H1 (cell line): ENCODE measurements at regions not wholly inside any gene's neighbourhood (a gene's known extent, or its start where the extent isn't known, plus 50 kb on each side); places are given as distances from the start of the nearest gene placed in this dataset.

Experiments
- CTCF ChIA-PET: fragments of 300-600 bp; sonication (Branson Sonifier 250); formaldehyde crosslinking; loops from one replicate; lab custom pipeline; 2021; ENCODE audit not compliant: partially characterized antibody; lab: Charles Lee
- POLR2A ChIA-PET: fragments of 300-600 bp; sonication (Branson Sonifier 250); formaldehyde crosslinking; loops from one replicate; lab custom pipeline; 2021; ENCODE audit warnings: inconsistent platforms; ENCODE audit not compliant: partially characterized antibody; lab: Charles Lee
- DNase-seq, 2 experiments: peaks; one replicate each; pipeline versions ENCODE4 v3.0.0 to v3.0.0-alpha.2; 2010 to 2022; ENCODE audit warnings: low spot score in 2 of 2, low read depth in 1 of 2, mixed read lengths in 1 of 2
- FAIRE-seq: peaks from 2 replicates; lab custom pipeline; 2011; peaks lifted over from hg19 to GRCh38; lab: Jason Lieb, UNC
- H2AFZ ChIP-seq: 2 replicates; pipeline ENCODE4 v1.8.1; 2012; ENCODE audit warnings: low read length, inconsistent platforms
- H2AK5ac ChIP-seq: 2 replicates; pipeline ENCODE4 v1.6.1; 2013; ENCODE audit warnings: low read depth, low read length
- H2BK120ac ChIP-seq: replicated peaks from 2 replicates; pipeline ENCODE3; 2013; ENCODE audit warnings: low read depth, low read length, inconsistent platforms
- H2BK12ac ChIP-seq: 2 replicates; pipeline ENCODE4 v1.6.1; 2013; ENCODE audit warnings: low read depth, low read length
- H2BK15ac ChIP-seq: 2 replicates; pipeline ENCODE4 v1.6.1; 2013; ENCODE audit warnings: low read length
- H2BK20ac ChIP-seq: 2 replicates; pipeline ENCODE4 v1.6.1; 2013; ENCODE audit warnings: low read length
- H2BK5ac ChIP-seq: 2 replicates; pipeline ENCODE4 v1.6.1; 2013; ENCODE audit warnings: low read depth, low read length
- H3K14ac ChIP-seq: 2 replicates; pipeline ENCODE4 v1.6.1; 2013; ENCODE audit warnings: inconsistent platforms; ENCODE audit not compliant: insufficient read length
- H3K18ac ChIP-seq: 2 replicates; pipeline ENCODE4 v1.6.1; 2013; ENCODE audit warnings: low read length; ENCODE audit errors: extremely low read depth
- H3K23ac ChIP-seq: 2 replicates; pipeline ENCODE4 v1.6.1; 2013; ENCODE audit warnings: inconsistent platforms; ENCODE audit not compliant: insufficient read length
- H3K23me2 ChIP-seq: 2 replicates; pipeline ENCODE4 v1.6.1; 2013; ENCODE audit warnings: low read depth, low read length
- H3K27ac ChIP-seq: 2 replicates; pipeline ENCODE4 v1.6.1; 2011; ENCODE audit warnings: low read depth, low read length, inconsistent platforms
- H3K27me3 ChIP-seq, 4 experiments: replicated peaks in 1 of 4; 1 replicate in 1 of 4; 2 replicates in 3 of 4; pipeline versions ENCODE4 v1.6.1 to v1.8.1; 2011 to 2013; ENCODE audit warnings: low read length in 3 of 4, mild to moderate bottlenecking in 3 of 4, inconsistent platforms in 2 of 4, mixed read lengths in 2 of 4, moderate library complexity in 1 of 4; ENCODE audit not compliant: control insufficient read depth in 3 of 4, insufficient read depth in 3 of 4; ENCODE audit errors: extremely low read depth in 1 of 4
- H3K36me3 ChIP-seq, 4 experiments: 2 replicates each; pipeline versions ENCODE4 v1.6.1 to v1.8.1; 2011 to 2013; ENCODE audit warnings: mild to moderate bottlenecking in 4 of 4, low read length in 3 of 4, moderate library complexity in 2 of 4, control low read depth in 1 of 4, inconsistent platforms in 1 of 4; ENCODE audit not compliant: insufficient read depth in 4 of 4, control insufficient read depth in 2 of 4
- H3K4ac ChIP-seq: replicated peaks from 2 replicates; pipeline ENCODE3; 2013; ENCODE audit warnings: low read length, low read depth, mixed read lengths, inconsistent platforms; ENCODE audit not compliant: insufficient read length
- H3K4me1 ChIP-seq, 4 experiments: replicated peaks in 1 of 4; 1 replicate in 1 of 4; 2 replicates in 3 of 4; pipeline versions ENCODE4 v1.6.1 to v1.8.1; 2011 to 2013; ENCODE audit warnings: low read length in 3 of 4, inconsistent platforms in 2 of 4, mixed read lengths in 1 of 4; ENCODE audit not compliant: insufficient read depth in 4 of 4, control insufficient read depth in 3 of 4
- H3K4me2 ChIP-seq, 2 experiments: 2 replicates each; pipeline versions ENCODE4 v1.6.1 to v1.8.1; 2011 to 2013; ENCODE audit warnings: low read depth in 2 of 2, low read length in 2 of 2, control low read depth in 1 of 2, inconsistent platforms in 1 of 2, mild to moderate bottlenecking in 1 of 2; ENCODE audit not compliant: insufficient read depth in 1 of 2
- H3K4me3 ChIP-seq, 4 experiments: fragments of 200-600, 300-600 bp in 1 of 4; sonication (generic), shearing (Covaris generic), sonication (Bioruptor Twin) in 1 of 4; 2 replicates each; pipeline versions ENCODE4 v1.5.1 to v1.8.1; 2011 to 2016; ENCODE audit warnings: low read length in 4 of 4, low read depth in 3 of 4, control low read depth in 2 of 4, inconsistent platforms in 2 of 4, mild to moderate bottlenecking in 2 of 4, mixed read lengths in 1 of 4, moderate library complexity in 1 of 4; ENCODE audit not compliant: insufficient read depth in 2 of 4; ENCODE audit errors: extremely low read depth in 1 of 4
- H3K56ac ChIP-seq: replicated peaks from 2 replicates; pipeline ENCODE3; 2013; ENCODE audit warnings: low read depth, mild to moderate bottlenecking, mixed read lengths, low read length, inconsistent platforms; ENCODE audit not compliant: insufficient read length
- H3K79me1 ChIP-seq: 2 replicates; pipeline ENCODE4 v1.6.1; 2013; ENCODE audit warnings: low read depth, low read length, control low read depth
- H3K79me2 ChIP-seq, 2 experiments: 2 replicates each; pipeline versions ENCODE4 v1.6.1 to v1.8.1; 2012 to 2013; ENCODE audit warnings: low read length in 2 of 2, mild to moderate bottlenecking in 2 of 2, inconsistent platforms in 1 of 2; ENCODE audit not compliant: insufficient read depth in 2 of 2, control insufficient read depth in 1 of 2
- H3K9ac ChIP-seq, 4 experiments: replicated peaks in 1 of 4; 1 replicate in 1 of 4; 2 replicates in 3 of 4; pipeline versions ENCODE4 v1.6.1 to v1.8.1; 2011 to 2013; ENCODE audit warnings: low read depth in 3 of 4, low read length in 3 of 4, control low read depth in 2 of 4, mild to moderate bottlenecking in 2 of 4, moderate library complexity in 2 of 4, inconsistent platforms in 1 of 4; ENCODE audit errors: extremely low read depth in 1 of 4
- H3K9me3 ChIP-seq, 2 experiments: 2 replicates each; pipeline versions ENCODE4 v1.6.1 to v1.8.1; 2012 to 2013; ENCODE audit warnings: mild to moderate bottlenecking in 2 of 2, moderate library complexity in 2 of 2, control low read depth in 1 of 2, inconsistent platforms in 1 of 2, low read depth in 1 of 2, low read length in 1 of 2, mixed read lengths in 1 of 2; ENCODE audit not compliant: insufficient read depth in 2 of 2
- H4K20me1 ChIP-seq, 2 experiments: replicated peaks in 1 of 2; 2 replicates each; pipeline versions ENCODE3 to v1.8.1; 2011 to 2013; ENCODE audit warnings: inconsistent platforms in 2 of 2, low read length in 2 of 2, mild to moderate bottlenecking in 1 of 2; ENCODE audit not compliant: insufficient read depth in 2 of 2, control insufficient read depth in 1 of 2
- H4K5ac ChIP-seq: 2 replicates; pipeline ENCODE4 v1.6.1; 2013; ENCODE audit warnings: low read length, low read depth, mixed read lengths, inconsistent platforms; ENCODE audit not compliant: insufficient read length
- H4K8ac ChIP-seq: 2 replicates; pipeline ENCODE4 v1.8.0; 2013; ENCODE audit warnings: mild to moderate bottlenecking, moderate library complexity, low read length, inconsistent platforms; ENCODE audit not compliant: insufficient read depth; ENCODE audit errors: extremely low read depth
- H4K91ac ChIP-seq: replicated peaks from 2 replicates; pipeline ENCODE3; 2013; ENCODE audit warnings: low read length, mixed read lengths, inconsistent platforms; ENCODE audit not compliant: insufficient read length
- ASH2L ChIP-seq: fragments of 200-600, 300-600 bp; sonication (generic); IDR thresholded peaks from one replicate; pipeline ENCODE4 v1.7.1; 2017; ENCODE audit warnings: low read length
- BCL11A ChIP-seq, 2 experiments: IDR thresholded peaks; one replicate each; pipeline ENCODE4 v1.6.1; 2011; ENCODE audit warnings: low read depth in 2 of 2, low read length in 2 of 2, mild to moderate bottlenecking in 2 of 2
- GTF2F1 ChIP-seq: IDR thresholded peaks from 2 replicates; pipeline ENCODE4 v1.6.1; 2012; ENCODE audit warnings: low read depth, low read length, improper control_type of control experiment, borderline replicate concordance
- KDM1A ChIP-seq: fragments of 200-600, 300-600 bp; sonication (generic); IDR thresholded peaks from 2 replicates; pipeline ENCODE4 v1.7.1; 2016; ENCODE audit warnings: mild to moderate bottlenecking, low read length, borderline replicate concordance
- KDM5A ChIP-seq: fragments of 200-600 bp; IDR thresholded peaks from 2 replicates; pipeline ENCODE4 v1.7.1; 2012; ENCODE audit warnings: mild to moderate bottlenecking, low read length, inconsistent platforms, mixed read lengths
- POLR2A ChIP-seq, 2 experiments: IDR thresholded peaks; 1 replicate in 1 of 2; 2 replicates in 1 of 2; pipeline ENCODE4 v1.6.1; 2011; ENCODE audit warnings: low read depth in 2 of 2, low read length in 2 of 2, mild to moderate bottlenecking in 2 of 2; ENCODE audit errors: control extremely low read depth in 1 of 2
- RFX5 ChIP-seq: IDR thresholded peaks from 2 replicates; pipeline ENCODE4 v1.6.1; 2011; ENCODE audit warnings: low read depth, low read length, improper control_type of control experiment, borderline replicate concordance
- SIN3A ChIP-seq, 2 experiments: IDR thresholded peaks in 1 of 2; conservative IDR thresholded peaks in 1 of 2; 2 replicates each; pipeline ENCODE4 v1.6.1; 2011 to 2012; ENCODE audit warnings: low read length in 2 of 2, improper control_type of control experiment in 1 of 2, low read depth in 1 of 2, mild to moderate bottlenecking in 1 of 2
- SP2 ChIP-seq: IDR thresholded peaks from 2 replicates; pipeline ENCODE4 v1.6.1; 2012; ENCODE audit warnings: mild to moderate bottlenecking, low read length, inconsistent platforms
- TAF7 ChIP-seq: optimal IDR thresholded peaks from 2 replicates; pipeline ENCODE3; 2011; ENCODE audit warnings: low read depth, mild to moderate bottlenecking, inconsistent platforms, low read length, moderate library complexity, borderline replicate concordance
- TBP ChIP-seq: IDR thresholded peaks from 2 replicates; pipeline ENCODE4 v1.6.1; 2011; ENCODE audit warnings: low read depth, low read length, improper control_type of control experiment
- ZNF274 ChIP-seq: IDR thresholded peaks from 2 replicates; pipeline ENCODE4 v1.7.0; 2012; ENCODE audit warnings: low read length, borderline replicate concordance; ENCODE audit errors: extremely low read depth
- WGBS, 2 experiments: shearing (Covaris generic) in 1 of 2; methylation state at CpG; one replicate each; pipeline versions ENCODE4 v1.1.6 to v1.1.7; 2013 to 2015; ENCODE audit warnings: low lambda C conversion rate in 2 of 2, mixed read lengths in 2 of 2, inconsistent platforms in 1 of 2, low coverage in 1 of 2, missing lambda C conversion rate in 1 of 2; ENCODE audit not compliant: insufficient replicate concordance in 2 of 2, insufficient coverage in 1 of 2, insufficient read length in 1 of 2; ENCODE audit errors: extremely low coverage in 1 of 2, missing lambda C conversion rate in 1 of 2; 5-methylcytosine and 5-hydroxymethylcytosine counted together
- TF ChIP-seq, protein P1 (sequence below): IDR thresholded peaks from 2 replicates; pipeline ENCODE4 v1.6.1; 2011; ENCODE audit warnings: low read length, improper control_type of control experiment

DNA sequence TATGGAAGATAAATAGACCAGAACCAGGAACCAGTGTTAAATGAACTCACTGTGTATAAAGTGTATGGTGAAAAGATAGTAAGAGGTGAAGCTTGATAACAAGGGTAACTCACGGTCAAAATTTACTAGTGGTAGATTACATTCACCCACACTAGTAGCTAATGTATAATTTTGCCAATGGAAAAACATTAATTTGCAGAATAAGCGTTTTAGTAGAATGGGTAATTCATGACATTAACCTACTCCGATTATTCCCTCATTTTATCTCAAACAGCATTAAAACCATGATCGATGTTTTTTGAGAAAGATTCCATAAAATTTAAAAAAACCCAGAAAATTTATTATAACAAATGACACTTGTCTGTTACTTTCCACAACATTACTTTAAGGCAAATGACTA is 57.7 kb upstream of the PPP1R3A start:
- Histone ChIP-seq H2BK12ac (no peak overlapping the region), H4K91ac (no peak overlapping the region), H3K4ac (no peak overlapping the region), H2BK5ac (no peak overlapping the region), H4K5ac (no peak overlapping the region), H3K56ac (no peak overlapping the region), H2BK20ac (no peak overlapping the region), H3K9ac (no peak overlapping the region), H2AK5ac (no peak overlapping the region), H4K8ac (no peak overlapping the region), H3K14ac (no peak overlapping the region), H3K27me3 (no peaks in the 10 kb centered on the region), H3K18ac (no peak overlapping the region), H3K79me2 (no peaks in the 10 kb centered on the region), H3K23me2 (no peaks in the 10 kb centered on the region; the same call in 1 of the 2 replicates), H4K20me1 (no peaks in the 10 kb centered on the region), H2AFZ (no peak overlapping the region), H2BK15ac (no peak overlapping the region), H3K4me2 (no peak overlapping the region), H3K36me3 (no peaks in the 10 kb centered on the region), H3K79me1 (no peaks in the 10 kb centered on the region), H3K4me1 (no peaks in the 10 kb centered on the region), H3K9me3 (no peaks in the 10 kb centered on the region), H3K27ac (no peak overlapping the region), H2BK120ac (no peak overlapping the region), H3K23ac (no peak overlapping the region), H3K4me3 (no peak overlapping the region)
- no peak for DNase-seq
- CTCF ChIA-PET, result no interaction called here
- POLR2A ChIA-PET, result no interaction called here
- no peak for FAIRE-seq
- WGBS, 2 experiments, result 94% methylated on average over 4 of the region's 4 CpGs; no CpG with 5 or more reads in 1 of the 2 experiments
- TF ChIP-seq KDM5A (no peak), KDM1A (no peak), BCL11A (IDR thresholded peaks at IDR 0.05; ENCODE audit: low read depth in 2 of 2, low read length in 2 of 2) (no peak), TBP (no peak), SP2 (no peak), SIN3A (conservative IDR thresholded peaks at IDR 0.05 in 1 of 2, IDR thresholded peaks at IDR 0.05 in 1 of 2; ENCODE audit: low read depth in 1 of 2, low read length in 2 of 2) (no peak), ZNF274 (no peak), ASH2L (no peak), RFX5 (no peak), POLR2A (IDR thresholded peaks at IDR 0.05; ENCODE audit: control extremely low read depth in 1 of 2, low read depth in 2 of 2, low read length in 2 of 2) (no peak), GTF2F1 (no peak), TAF7 (no peak)
- TF ChIP-seq, protein P1, sequence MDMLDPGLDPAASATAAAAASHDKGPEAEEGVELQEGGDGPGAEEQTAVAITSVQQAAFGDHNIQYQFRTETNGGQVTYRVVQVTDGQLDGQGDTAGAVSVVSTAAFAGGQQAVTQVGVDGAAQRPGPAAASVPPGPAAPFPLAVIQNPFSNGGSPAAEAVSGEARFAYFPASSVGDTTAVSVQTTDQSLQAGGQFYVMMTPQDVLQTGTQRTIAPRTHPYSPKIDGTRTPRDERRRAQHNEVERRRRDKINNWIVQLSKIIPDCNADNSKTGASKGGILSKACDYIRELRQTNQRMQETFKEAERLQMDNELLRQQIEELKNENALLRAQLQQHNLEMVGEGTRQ, result no peak
